ENCODE measurements at regions not wholly inside any gene's neighbourhood (a gene's known extent, or its start where the extent isn't known, plus 50 kb on each side); places are given as distances from the start of the nearest gene placed in this dataset.

GRCh38 chr9:82466616-82467260 lies 478.2 kb downstream of the SPATA31D1 start:
- TF ChIP-seq CTCF (IDR thresholded peaks at IDR 0.05) (no peak), EZH2 (IDR thresholded peaks at IDR 0.05; ENCODE audit: borderline replicate concordance, insufficient read depth, low read depth, low read length, poor library complexity, severe bottlenecking) (no peak)
